Stomach (tissue), 8 donors: ENCODE measurements at regions not wholly inside any gene's neighbourhood (a gene's known extent, or its start where the extent isn't known, plus 50 kb on each side); places are given as distances from the start of the nearest gene placed in this dataset.

ENCODE experiments used
- DNase-seq, 2 donors: peaks; one replicate each; pipeline versions ENCODE4 v3.0.0 to v3.0.0-alpha.2; 2013 to 2019
- H3K27ac ChIP-seq, 5 donors: fragments of 200-600 bp in 4 of 5; sonication (generic) in 4 of 5; one replicate each; pipeline ENCODE4 v1.5.1; 2013 to 2019; ENCODE audit warnings: mild to moderate bottlenecking in 1 of 5, moderate library complexity in 1 of 5
- H3K27me3 ChIP-seq, 3 donors: fragments of 200-600 bp; sonication (generic); one replicate each; pipeline ENCODE4 v1.5.1; 2017 to 2019; ENCODE audit warnings: mixed run types in 1 of 3
- H3K36me3 ChIP-seq, 4 donors: fragments of 200-600 bp; sonication (generic); 1 replicate in 3 of 4; 2 replicates in 1 of 4; pipeline ENCODE4 v1.5.1; 2016 to 2019
- H3K4me1 ChIP-seq, 4 donors: fragments of 200-600 bp; sonication (generic); one replicate each; pipeline ENCODE4 v1.5.1; 2016 to 2019
- H3K4me3 ChIP-seq, 4 donors: fragments of 200-600 bp; sonication (generic) in 3 of 4; one replicate each; pipeline ENCODE4 v1.5.1; 2016 to 2019; ENCODE audit warnings: mild to moderate bottlenecking in 1 of 4
- H3K9me3 ChIP-seq, 4 donors: fragments of 200-600 bp; sonication (generic); one replicate each; pipeline ENCODE4 v1.5.1; 2016 to 2019
- CTCF ChIP-seq, 7 experiments: fragments of 450-650 bp in 4 of 7; fragments of 200-600 bp in 3 of 7; sonication (generic) in 3 of 7; IDR thresholded peaks; one replicate each; pipeline ENCODE4 v1.5.1; 2016 to 2019; ENCODE audit warnings: antibody characterized with exemption in 7 of 7, control low read depth in 2 of 7, mild to moderate bottlenecking in 1 of 7
- EP300 ChIP-seq: sonication (generic); formaldehyde crosslinking; IDR thresholded peaks from one replicate; pipeline ENCODE4 v1.6.1; 2017; ENCODE audit warnings: antibody characterized with exemption
- POLR2A ChIP-seq, 4 donors: fragments of 450-650 bp; IDR thresholded peaks; one replicate each; pipeline ENCODE4 v1.6.1; 2016; ENCODE audit warnings: antibody characterized with exemption in 4 of 4, control low read depth in 2 of 4, mild to moderate bottlenecking in 1 of 4, moderate library complexity in 1 of 4
- POLR2AphosphoS5 ChIP-seq, 3 donors: sonication (generic); formaldehyde crosslinking; IDR thresholded peaks; one replicate each; pipeline ENCODE4 v1.6.1; 2016; ENCODE audit warnings: antibody characterized with exemption in 3 of 3
- WGBS, 5 donors: extraction: QIAGEN DNeasy Blood & Tissue Kit in 3 of 5; methylation state at CpG; one replicate each; pipeline versions ENCODE4 v1.1.5 to v1.1.7; 2013 to 2018; 5-methylcytosine and 5-hydroxymethylcytosine counted together
- intact Hi-C: fragments of 100-400 bp; cut with DNase I; formaldehyde crosslinking; loops from one replicate; pipeline ENCODE4 v1.15.1; 2023; ENCODE audit warnings: low total_unique reads
- donor health status: healthy with polysubstance abuse.
- donor health status: Bipolar disorder and iron deficiency.
- donor health status: healthy.

- Histone ChIP-seq H3K27ac (no peak overlapping the region), H3K4me1 (no peaks in the 10 kb centered on the region), H3K9me3 (no peaks in the 10 kb centered on the region), H3K4me3 (no peak overlapping the region), H3K36me3 (no peaks in the 10 kb centered on the region), H3K27me3 (peaks cover 0 to 11% (median 0%) of the 10 kb centered on the region in 3 donors)
- 76 to 87% (median 85%) methylated on average over 5 to 6 of the region's 6 CpGs for WGBS, 5 donors
- TF ChIP-seq POLR2A (IDR thresholded peaks at IDR 0.05) (no peak), CTCF (IDR thresholded peaks at IDR 0.05) (no peak), EP300 (no peak), POLR2AphosphoS5 (IDR thresholded peaks at IDR 0.05) (no peak)
- DNase-seq, result peak in 1 of 2 donors; percentile 29
- intact Hi-C loops, result no loop called here
These were observed 176.5 kb downstream of the SALL1 start for GRCh38 chr16:50974438-50975036.

- Histone ChIP-seq H3K27ac (no peak overlapping the region), H3K27me3 (peaks cover 0 to 11% (median 0%) of the 10 kb centered on the region in 3 donors), H3K4me1 (no peaks in the 10 kb centered on the region), H3K36me3 (no peaks in the 10 kb centered on the region), H3K4me3 (no peak overlapping the region), H3K9me3 (no peaks in the 10 kb centered on the region)
- no peak for TF ChIP-seq CTCF (IDR thresholded peaks at IDR 0.05)
- 34 to 58% (median 50%) methylated on average over 2 of the region's 2 CpGs for WGBS, 5 donors
- no peak for DNase-seq
- intact Hi-C loops, result no loop called here
These were observed 178.2 kb downstream of the SALL1 start for GRCh38 chr16:50972876-50973275.

DNA sequence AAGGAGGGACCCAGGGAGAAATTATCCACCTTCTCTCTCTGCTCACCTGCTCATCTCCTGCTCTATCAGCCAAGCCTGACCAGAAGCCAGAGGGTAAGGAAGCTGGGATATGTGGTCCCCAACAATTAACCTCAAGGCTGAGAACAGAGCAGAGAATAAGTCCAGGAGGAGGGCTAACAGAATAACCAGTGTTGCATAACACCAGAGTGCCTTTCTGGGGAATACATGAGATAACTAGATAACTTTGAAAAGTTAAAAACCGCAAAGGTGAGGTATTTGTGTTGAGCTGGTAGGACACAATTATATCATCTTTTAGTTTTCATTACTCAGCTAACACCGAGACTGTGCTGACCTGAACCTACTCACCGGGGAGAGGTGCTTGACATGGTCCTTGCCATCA is 180.8 kb downstream of the SALL1 start:
- Histone ChIP-seq H3K4me3 (no peak overlapping the region), H3K9me3 (no peaks in the 10 kb centered on the region), H3K27me3 (peaks cover 0 to 8% (median 0%) of the 10 kb centered on the region in 3 donors), H3K27ac (no peak overlapping the region), H3K36me3 (no peaks in the 10 kb centered on the region), H3K4me1 (no peaks in the 10 kb centered on the region)
- TF ChIP-seq POLR2AphosphoS5 (IDR thresholded peaks at IDR 0.05), result no peak
- TF ChIP-seq EP300, result no peak
- no peak for TF ChIP-seq POLR2A (IDR thresholded peaks at IDR 0.05)
- TF ChIP-seq CTCF (IDR thresholded peaks at IDR 0.05), result no peak
- 86 to 92% (median 88%) methylated on average over 3 of the region's 3 CpGs for WGBS, 5 donors
- no peak for DNase-seq
- intact Hi-C loops, result no loop called here

DNA sequence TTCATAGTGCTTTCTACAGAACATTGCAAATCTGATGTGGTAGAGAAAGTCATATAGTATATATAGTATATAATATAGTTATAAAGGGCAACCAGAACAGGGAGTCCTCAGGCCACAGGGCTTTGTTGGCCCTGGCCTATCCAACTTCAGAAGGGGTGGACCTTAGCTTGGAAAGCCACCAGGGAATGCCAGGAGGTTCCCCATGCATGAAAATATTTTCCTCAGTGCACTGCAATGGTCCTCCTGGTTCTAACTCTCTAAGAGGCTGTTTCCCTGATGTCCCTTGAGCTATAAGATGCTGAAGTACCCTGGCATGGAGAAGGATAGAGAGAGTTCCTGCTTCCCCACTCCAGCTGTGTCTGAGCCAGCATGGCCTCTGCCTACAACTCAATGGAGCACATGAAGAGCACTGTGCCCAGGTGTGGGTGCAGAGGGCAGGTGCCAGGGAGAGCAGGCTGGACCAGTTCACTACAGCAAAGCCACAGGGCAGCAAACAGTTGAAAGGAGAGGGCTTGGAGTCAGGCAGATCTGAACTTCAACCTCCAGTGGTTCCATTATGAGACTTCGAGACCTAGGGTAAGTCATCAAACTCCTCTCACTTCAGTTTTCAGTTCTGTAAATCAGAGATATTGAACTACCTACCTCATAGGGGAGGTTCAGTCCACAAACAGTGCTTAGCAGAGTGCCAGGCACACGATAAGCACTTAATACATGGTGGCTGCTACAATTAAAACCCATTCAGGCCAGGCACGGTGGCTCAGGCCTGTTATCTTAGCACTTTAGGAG is 183.1 kb downstream of the SALL1 start:
- Histone ChIP-seq H3K9me3 (no peaks in the 10 kb centered on the region), H3K4me1 (no peaks in the 10 kb centered on the region), H3K27ac (no peak overlapping the region), H3K27me3 (no peaks in the 10 kb centered on the region), H3K4me3 (no peak overlapping the region), H3K36me3 (no peaks in the 10 kb centered on the region)
- DNase-seq, result no peak
- intact Hi-C loops, result no loop called here
- 79 to 86% (median 85%) methylated on average over 3 of the region's 3 CpGs for WGBS, 5 donors
- TF ChIP-seq EP300 (no peak), POLR2AphosphoS5 (IDR thresholded peaks at IDR 0.05) (no peak), CTCF (IDR thresholded peaks at IDR 0.05) (no peak), POLR2A (IDR thresholded peaks at IDR 0.05) (no peak)
